Endothelial cell (in vitro differentiated cells): ENCODE measurements at regions not wholly inside any gene's neighbourhood (a gene's known extent, or its start where the extent isn't known, plus 50 kb on each side); places are given as distances from the start of the nearest gene placed in this dataset.
"Not testable (repeated sequence)": the region's sequence is repeated elsewhere in the genome, so short reads cannot be mapped to it uniquely, and the experiment has no call there.

Experiments used
- DNase-seq: peaks from one replicate; pipeline ENCODE4 v3.0.0; 2021; ENCODE audit warnings: low spot score
- H3K27ac Mint-ChIP-seq: one replicate; pipeline ENCODE4 v1.8.0; 2021; ENCODE audit warnings: mixed read lengths, inconsistent platforms; ENCODE audit not compliant: unreplicated experiment
- H3K27me3 Mint-ChIP-seq: one replicate; pipeline ENCODE4 v1.8.0; 2021; ENCODE audit warnings: mild to moderate bottlenecking, moderate library complexity, mixed read lengths, inconsistent platforms; ENCODE audit not compliant: unreplicated experiment
- H3K36me3 Mint-ChIP-seq: one replicate; pipeline ENCODE4 v1.8.0; 2021; ENCODE audit warnings: mild to moderate bottlenecking, low read depth, mixed read lengths, inconsistent platforms; ENCODE audit not compliant: unreplicated experiment
- H3K4me1 Mint-ChIP-seq: one replicate; pipeline ENCODE4 v1.8.0; 2021; ENCODE audit warnings: mild to moderate bottlenecking, mixed read lengths, inconsistent platforms; ENCODE audit not compliant: unreplicated experiment
- H3K4me3 Mint-ChIP-seq: one replicate; pipeline ENCODE4 v1.8.0; 2021; ENCODE audit warnings: mild to moderate bottlenecking, mixed read lengths, inconsistent platforms; ENCODE audit not compliant: unreplicated experiment
- H3K9me3 Mint-ChIP-seq: one replicate; pipeline ENCODE4 v1.8.0; 2021; ENCODE audit warnings: mixed read lengths, inconsistent platforms; ENCODE audit not compliant: unreplicated experiment
- TF ChIP-seq, protein P1 (sequence below): fragments of 200-600 bp; sonication (generic); IDR thresholded peaks from one replicate; pipeline ENCODE4 v1.5.0; 2021; ENCODE audit warnings: antibody characterized with exemption; ENCODE audit not compliant: unreplicated experiment

DNA sequence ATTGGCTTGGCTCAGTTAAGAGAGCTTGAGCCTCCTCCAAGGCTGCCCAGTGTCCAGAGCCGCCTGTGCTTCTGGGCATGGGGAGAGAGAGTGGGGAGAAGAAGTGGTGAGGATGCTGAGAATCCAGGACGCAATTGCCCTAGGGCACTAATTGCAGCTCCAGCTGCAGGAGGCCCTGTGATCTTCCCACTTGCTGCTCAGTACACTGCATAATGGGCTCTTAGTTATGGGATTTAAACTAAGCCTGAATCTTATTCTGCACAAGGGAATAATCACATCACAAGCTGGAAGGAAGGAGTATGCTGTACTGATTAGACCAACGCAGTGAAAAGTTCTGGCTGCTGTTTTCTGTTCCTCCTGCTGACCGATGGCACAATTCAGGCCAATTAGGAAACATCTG, 101.0 kb upstream of the PRMT8 start:
- Mint-ChIP-seq H3K27me3 (no peaks in the 10 kb centered on the region), H3K36me3 (no peaks in the 10 kb centered on the region), H3K27ac (no peak overlapping the region), H3K4me3 (no peak overlapping the region), H3K4me1 (peaks cover 3% of the 10 kb centered on the region), H3K9me3 (no peaks in the 10 kb centered on the region)
- TF ChIP-seq, protein P1, sequence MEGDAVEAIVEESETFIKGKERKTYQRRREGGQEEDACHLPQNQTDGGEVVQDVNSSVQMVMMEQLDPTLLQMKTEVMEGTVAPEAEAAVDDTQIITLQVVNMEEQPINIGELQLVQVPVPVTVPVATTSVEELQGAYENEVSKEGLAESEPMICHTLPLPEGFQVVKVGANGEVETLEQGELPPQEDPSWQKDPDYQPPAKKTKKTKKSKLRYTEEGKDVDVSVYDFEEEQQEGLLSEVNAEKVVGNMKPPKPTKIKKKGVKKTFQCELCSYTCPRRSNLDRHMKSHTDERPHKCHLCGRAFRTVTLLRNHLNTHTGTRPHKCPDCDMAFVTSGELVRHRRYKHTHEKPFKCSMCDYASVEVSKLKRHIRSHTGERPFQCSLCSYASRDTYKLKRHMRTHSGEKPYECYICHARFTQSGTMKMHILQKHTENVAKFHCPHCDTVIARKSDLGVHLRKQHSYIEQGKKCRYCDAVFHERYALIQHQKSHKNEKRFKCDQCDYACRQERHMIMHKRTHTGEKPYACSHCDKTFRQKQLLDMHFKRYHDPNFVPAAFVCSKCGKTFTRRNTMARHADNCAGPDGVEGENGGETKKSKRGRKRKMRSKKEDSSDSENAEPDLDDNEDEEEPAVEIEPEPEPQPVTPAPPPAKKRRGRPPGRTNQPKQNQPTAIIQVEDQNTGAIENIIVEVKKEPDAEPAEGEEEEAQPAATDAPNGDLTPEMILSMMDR, result no peak
- DNase-seq, result no peak

DNA sequence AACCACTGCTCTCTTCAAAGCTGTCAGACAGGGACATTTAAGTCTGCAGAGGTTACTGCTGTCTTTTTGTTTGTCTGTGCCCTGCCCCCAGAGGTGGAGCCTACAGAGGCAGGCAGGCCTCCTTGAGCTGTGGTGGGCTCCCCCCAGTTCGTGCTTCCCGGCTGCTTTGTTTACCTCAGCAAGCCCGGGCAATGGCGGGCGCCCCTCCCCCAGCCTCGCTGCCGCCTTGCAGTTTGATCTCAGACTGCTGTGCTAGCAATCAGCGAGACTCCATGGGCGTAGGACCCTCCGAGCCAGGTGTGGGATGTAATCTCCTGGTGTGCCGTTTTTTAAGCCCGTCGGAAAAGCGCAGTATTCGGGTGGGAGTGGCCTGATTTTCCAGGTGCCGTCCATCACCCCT, 93.4 kb upstream of the PRMT8 start:
- peak overlapping the region; percentile 79 for H3K4me3 Mint-ChIP-seq
- not testable (repeated sequence) for H3K27ac Mint-ChIP-seq, H3K27me3 Mint-ChIP-seq, H3K36me3 Mint-ChIP-seq, H3K9me3 Mint-ChIP-seq, H3K4me1 Mint-ChIP-seq, DNase-seq

DNA sequence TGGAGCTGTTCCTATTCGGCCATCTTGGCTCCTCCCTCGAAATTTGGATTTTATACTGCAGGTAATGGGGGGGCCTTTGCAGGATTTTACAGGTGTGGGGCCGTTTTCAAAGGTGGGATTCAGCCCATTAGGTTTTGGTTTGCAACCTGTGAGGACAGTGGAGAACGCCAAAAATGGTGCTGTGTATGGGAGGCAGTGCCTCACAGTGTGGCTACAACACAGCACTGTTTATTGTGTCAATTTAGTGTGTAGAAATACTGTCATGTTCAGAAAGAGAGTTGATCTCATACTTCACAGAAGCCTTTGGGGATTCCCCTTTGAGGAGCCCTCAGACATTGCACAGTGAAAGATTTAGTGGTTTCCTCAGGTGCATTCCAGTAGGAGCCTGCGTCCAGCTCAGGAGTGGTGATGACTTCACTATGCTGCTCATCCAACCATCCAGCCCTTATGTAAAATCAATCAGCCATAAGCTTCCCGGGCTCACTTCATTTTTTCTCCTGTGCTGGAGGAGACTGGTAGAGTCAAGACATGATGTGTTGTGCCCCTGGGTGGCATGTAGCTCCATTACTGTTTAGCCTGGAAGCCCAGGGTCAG, 92.7 kb upstream of the PRMT8 start:
- Mint-ChIP-seq H3K27me3 (peaks cover 3% of the 10 kb centered on the region), H3K9me3 (no peaks in the 10 kb centered on the region), H3K27ac (no peak overlapping the region), H3K4me1 (no peaks in the 10 kb centered on the region), H3K36me3 (no peaks in the 10 kb centered on the region), H3K4me3 (peak overlapping the region; percentile 79)
- TF ChIP-seq, protein P1, result no peak
- no peak for DNase-seq

DNA sequence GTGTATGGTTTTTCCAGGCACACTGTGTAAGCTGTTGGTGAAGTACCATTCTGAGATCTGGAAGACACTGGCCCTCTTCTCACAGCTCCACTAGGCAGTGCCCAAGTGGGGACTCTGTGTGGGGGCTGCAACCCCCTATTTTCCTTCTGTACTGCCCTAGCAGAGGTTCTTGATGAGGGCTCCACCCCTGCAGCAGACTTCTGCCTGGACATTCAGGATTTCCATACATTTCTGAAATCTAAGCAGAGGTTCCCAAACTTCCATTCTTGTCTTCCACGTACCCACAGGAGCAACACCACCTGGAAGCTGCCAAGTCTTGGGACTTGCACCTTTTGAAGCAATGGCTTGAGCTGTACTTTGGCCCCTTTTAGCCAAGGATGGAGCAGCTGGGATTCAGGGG, 85.2 kb upstream of the PRMT8 start:
- DNase-seq, result no peak

DNA sequence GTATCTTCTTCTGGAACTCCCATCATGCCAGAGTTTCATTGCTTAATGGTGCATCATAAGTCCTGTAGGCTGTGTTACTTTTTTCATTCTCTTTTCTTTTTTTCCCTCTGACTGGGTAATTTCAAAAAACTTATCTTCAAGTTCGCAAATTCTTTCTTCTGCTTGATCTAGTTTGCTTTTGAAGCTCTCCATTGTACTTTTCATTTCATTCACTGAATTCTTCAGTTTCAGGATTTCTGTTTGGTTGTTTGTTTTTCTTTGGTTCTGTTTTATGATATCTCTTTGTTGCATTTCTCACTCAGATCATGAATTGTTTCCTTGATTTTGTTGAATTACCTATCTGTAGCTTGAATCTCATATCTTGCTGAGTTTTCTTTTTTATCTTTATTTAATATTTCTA, 83.3 kb upstream of the PRMT8 start:
- Mint-ChIP-seq H3K27ac (no peak overlapping the region), H3K27me3 (peaks cover 3% of the 10 kb centered on the region), H3K36me3 (no peaks in the 10 kb centered on the region), H3K4me3 (no peak overlapping the region), H3K9me3 (peaks cover 7% of the 10 kb centered on the region), H3K4me1 (no peaks in the 10 kb centered on the region)
- DNase-seq, result no peak
- TF ChIP-seq, protein P1, result no peak

More for the DNA sequence above, 85.2 kb upstream of the PRMT8 start:
- no peaks in the 10 kb centered on the region for H3K36me3 Mint-ChIP-seq
- TF ChIP-seq, protein P1, result no peak
- H3K4me1 Mint-ChIP-seq, result no peaks in the 10 kb centered on the region
- no peak overlapping the region for H3K4me3 Mint-ChIP-seq
- no peak overlapping the region for H3K27ac Mint-ChIP-seq
- peaks cover 7% of the 10 kb centered on the region for H3K9me3 Mint-ChIP-seq
- H3K27me3 Mint-ChIP-seq, result peaks cover 4% of the 10 kb centered on the region

DNA sequence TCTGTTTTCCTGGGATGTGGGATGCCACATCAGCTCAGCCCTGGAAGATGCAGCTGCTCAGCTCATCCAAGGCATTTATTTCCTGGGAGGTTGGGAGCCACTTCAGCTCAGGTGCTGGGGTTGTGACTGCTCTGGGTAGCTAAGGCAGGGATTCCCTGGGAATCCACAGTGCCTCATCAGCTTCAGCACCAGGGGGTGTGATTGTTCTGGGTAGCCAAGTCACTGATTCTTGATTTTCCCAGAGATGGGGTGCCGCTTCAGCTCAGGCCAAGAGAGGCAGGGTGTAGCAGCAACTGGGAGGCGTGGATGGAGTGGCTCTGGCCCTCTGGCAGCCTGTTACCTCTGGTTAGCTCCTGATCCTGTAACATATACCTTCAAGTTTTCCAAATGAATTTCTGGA, 81.3 kb upstream of the PRMT8 start:
- H3K36me3 Mint-ChIP-seq, result no peaks in the 10 kb centered on the region
- H3K4me3 Mint-ChIP-seq, result no peak overlapping the region
- H3K9me3 Mint-ChIP-seq, result peaks cover 7% of the 10 kb centered on the region
- peaks cover 1% of the 10 kb centered on the region for H3K27me3 Mint-ChIP-seq
- no peak overlapping the region for H3K27ac Mint-ChIP-seq
- TF ChIP-seq, protein P1, result no peak
- no peaks in the 10 kb centered on the region for H3K4me1 Mint-ChIP-seq
- no peak for DNase-seq
